Right lobe of liver (tissue), 4 donors: ENCODE measurements at regions not wholly inside any gene's neighbourhood (a gene's known extent, or its start where the extent isn't known, plus 50 kb on each side); places are given as distances from the start of the nearest gene placed in this dataset.

Source experiments
- CTCF ChIP-seq, 4 donors: fragments of 200-600 bp in 3 of 4; fragments of 450-650 bp in 1 of 4; IDR thresholded peaks; one replicate each; pipeline versions ENCODE4 v1.5.1 to v1.8.0; 2016 to 2022; ENCODE audit warnings: antibody characterized with exemption in 4 of 4, mild to moderate bottlenecking in 2 of 4
- POLR2A ChIP-seq: fragments of 450-650 bp; IDR thresholded peaks from one replicate; pipeline ENCODE4 v1.6.1; 2017; ENCODE audit warnings: antibody characterized with exemption, mild to moderate bottlenecking
- donor health status: DM: no; HTN: no; CAD: no.
- donor health status: DM: no; HTN: no; CAD: no.
- donor health status: DM: no; HTN: yes; CAD: no.

GRCh38 chr11:112771851-112772250, 189.4 kb upstream of the NCAM1 start:
- no peak for TF ChIP-seq CTCF (IDR thresholded peaks at IDR 0.05)
- TF ChIP-seq POLR2A, result no peak
